NT2/D1 (cell line): ENCODE measurements at regions not wholly inside any gene's neighbourhood (a gene's known extent, or its start where the extent isn't known, plus 50 kb on each side); places are given as distances from the start of the nearest gene placed in this dataset.

Experiments used
- YY1 ChIP-seq: IDR thresholded peaks from 2 replicates; pipeline ENCODE4 v1.6.1; 2011; ENCODE audit not compliant: insufficient read length, insufficient read depth
- ZNF274 ChIP-seq: IDR thresholded peaks from 2 replicates; pipeline ENCODE4 v1.6.1; 2011; ENCODE audit warnings: mild to moderate bottlenecking, low read depth, low read length

DNA sequence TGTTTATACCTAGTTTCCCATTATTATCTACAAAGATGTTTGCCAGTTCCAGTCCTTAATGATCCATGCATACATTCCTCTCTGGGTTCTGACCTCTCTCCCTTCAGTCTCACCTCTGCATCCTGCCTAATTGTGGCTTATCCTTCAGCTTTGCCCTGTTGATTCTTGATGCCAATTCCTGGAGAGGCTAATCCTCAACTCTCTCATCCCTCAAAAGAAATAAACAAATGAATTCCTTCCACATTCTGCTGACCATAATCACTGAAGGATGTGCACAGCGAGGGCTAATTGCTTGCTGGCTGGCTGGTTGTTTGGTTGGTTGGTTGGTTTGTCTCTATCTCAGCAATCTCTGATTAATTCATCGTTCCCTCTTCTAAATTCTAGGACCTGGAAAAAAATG lies 113.8 kb downstream of the IRS2 start:
- TF ChIP-seq YY1 (no peak), ZNF274 (no peak)
